Thyroid gland (tissue), 4 donors: ENCODE measurements at regions not wholly inside any gene's neighbourhood (a gene's known extent, or its start where the extent isn't known, plus 50 kb on each side); places are given as distances from the start of the nearest gene placed in this dataset.

ENCODE experiments used
- DNase-seq, 2 donors: peaks; one replicate each; pipeline ENCODE4 v3.0.0-alpha.2; 2019
- H3K27ac ChIP-seq, 3 donors: fragments of 200-600 bp; sonication (generic); 1 replicate in 2 of 3; 2 replicates in 1 of 3; pipeline ENCODE4 v1.5.1; 2016 to 2019; ENCODE audit warnings: mild to moderate bottlenecking in 1 of 3, moderate library complexity in 1 of 3
- H3K27me3 ChIP-seq: fragments of 200-600 bp; sonication (generic); one replicate; pipeline ENCODE4 v1.5.1; 2019
- H3K36me3 ChIP-seq, 2 donors: fragments of 200-600 bp; sonication (generic); one replicate each; pipeline ENCODE4 v1.5.1; 2016 to 2019
- H3K4me1 ChIP-seq, 2 donors: fragments of 200-600 bp; sonication (generic); one replicate each; pipeline ENCODE4 v1.5.1; 2017 to 2019
- H3K4me3 ChIP-seq, 3 donors: fragments of 200-600 bp; sonication (generic); replicated peaks in 1 of 3; 1 replicate in 2 of 3; 2 replicates in 1 of 3; pipeline ENCODE4 v1.5.1; 2016; ENCODE audit warnings: mild to moderate bottlenecking in 1 of 3
- H3K9me3 ChIP-seq: fragments of 200-600 bp; sonication (generic); one replicate; pipeline ENCODE4 v1.5.1; 2017
- POLR2A ChIP-seq, 2 donors: fragments of 450-650 bp; IDR thresholded peaks; one replicate each; pipeline ENCODE4 v1.6.1; 2017; ENCODE audit warnings: antibody characterized with exemption in 2 of 2, mild to moderate bottlenecking in 2 of 2, moderate library complexity in 1 of 2
- WGBS, 2 donors: methylation state at CpG; one replicate each; pipeline ENCODE4 v1.1.5; 2017; 5-methylcytosine and 5-hydroxymethylcytosine counted together
- intact Hi-C: fragments of 100-400 bp; cut with DNase I; formaldehyde crosslinking; loops from one replicate; pipeline ENCODE4 v1.15.1; 2023
- TF ChIP-seq, protein P1 (sequence below), 6 experiments: fragments of 200-600 bp in 3 of 6; fragments of 450-650 bp in 3 of 6; sonication (generic) in 3 of 6; IDR thresholded peaks; one replicate each; pipeline ENCODE4 v1.5.1; 2016 to 2019; ENCODE audit warnings: antibody characterized with exemption in 6 of 6, mild to moderate bottlenecking in 2 of 6, inconsistent platforms in 1 of 6, moderate library complexity in 1 of 6

DNA sequence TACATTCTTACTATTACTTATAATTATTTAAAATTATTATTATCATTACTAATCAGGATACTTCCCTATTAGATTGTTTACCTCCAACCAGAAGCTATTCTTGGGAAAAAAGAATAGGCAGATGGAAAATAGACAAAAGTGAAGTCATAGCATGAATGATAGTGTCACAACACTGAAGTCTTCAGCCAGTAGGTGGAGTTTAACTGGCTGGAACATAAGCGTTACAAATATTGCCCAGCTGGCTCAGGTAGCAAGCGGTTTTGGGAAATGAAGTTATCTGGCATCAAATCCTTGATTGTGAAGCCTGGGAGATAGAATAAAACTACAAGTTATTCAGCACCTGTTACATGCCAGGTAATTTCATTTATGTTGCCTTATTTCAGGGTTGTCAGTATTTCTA lies 762.9 kb downstream of the C12orf50 start:
- 78 to 80% methylated on average over 2 of the region's 2 CpGs for WGBS, 2 donors
- H3K4me1 ChIP-seq = no peaks in the 10 kb centered on the region
- H3K4me3 ChIP-seq = no peak overlapping the region
- no peaks in the 10 kb centered on the region for H3K9me3 ChIP-seq
- H3K36me3 ChIP-seq = no peaks in the 10 kb centered on the region
- no peak overlapping the region for H3K27ac ChIP-seq
- no peak for DNase-seq
- H3K27me3 ChIP-seq = no peaks in the 10 kb centered on the region
- intact Hi-C loops = no loop called here
- TF ChIP-seq, protein P1, sequence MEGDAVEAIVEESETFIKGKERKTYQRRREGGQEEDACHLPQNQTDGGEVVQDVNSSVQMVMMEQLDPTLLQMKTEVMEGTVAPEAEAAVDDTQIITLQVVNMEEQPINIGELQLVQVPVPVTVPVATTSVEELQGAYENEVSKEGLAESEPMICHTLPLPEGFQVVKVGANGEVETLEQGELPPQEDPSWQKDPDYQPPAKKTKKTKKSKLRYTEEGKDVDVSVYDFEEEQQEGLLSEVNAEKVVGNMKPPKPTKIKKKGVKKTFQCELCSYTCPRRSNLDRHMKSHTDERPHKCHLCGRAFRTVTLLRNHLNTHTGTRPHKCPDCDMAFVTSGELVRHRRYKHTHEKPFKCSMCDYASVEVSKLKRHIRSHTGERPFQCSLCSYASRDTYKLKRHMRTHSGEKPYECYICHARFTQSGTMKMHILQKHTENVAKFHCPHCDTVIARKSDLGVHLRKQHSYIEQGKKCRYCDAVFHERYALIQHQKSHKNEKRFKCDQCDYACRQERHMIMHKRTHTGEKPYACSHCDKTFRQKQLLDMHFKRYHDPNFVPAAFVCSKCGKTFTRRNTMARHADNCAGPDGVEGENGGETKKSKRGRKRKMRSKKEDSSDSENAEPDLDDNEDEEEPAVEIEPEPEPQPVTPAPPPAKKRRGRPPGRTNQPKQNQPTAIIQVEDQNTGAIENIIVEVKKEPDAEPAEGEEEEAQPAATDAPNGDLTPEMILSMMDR (IDR thresholded peaks at IDR 0.05) = no peak
- no peak for TF ChIP-seq POLR2A (IDR thresholded peaks at IDR 0.05)

DNA sequence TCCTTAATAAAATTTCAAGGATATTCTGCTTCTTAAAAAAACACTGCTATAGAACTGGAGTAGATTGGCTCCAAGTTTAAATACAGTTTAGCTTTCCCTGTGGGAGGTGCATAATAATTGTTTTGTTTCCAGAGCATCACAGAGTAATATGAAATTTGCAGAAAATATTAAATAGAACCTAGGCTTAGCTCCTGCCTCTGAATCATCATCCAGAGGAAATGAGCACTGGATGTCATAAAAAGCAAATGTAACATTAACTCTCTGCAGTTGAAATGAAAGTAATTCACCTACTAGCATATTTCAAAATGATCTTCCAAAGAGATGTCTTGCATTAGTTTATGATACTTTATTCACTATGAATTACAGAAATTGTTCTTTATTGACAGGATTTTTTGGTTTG lies 769.8 kb downstream of the C12orf50 start:
- H3K27ac ChIP-seq = no peak overlapping the region
- H3K4me3 ChIP-seq = no peak overlapping the region
- TF ChIP-seq POLR2A (IDR thresholded peaks at IDR 0.05) = no peak
- TF ChIP-seq, protein P1 (IDR thresholded peaks at IDR 0.05) = no peak
- intact Hi-C loops = no loop called here
- H3K36me3 ChIP-seq = no peaks in the 10 kb centered on the region
- H3K4me1 ChIP-seq = no peaks in the 10 kb centered on the region
- no peaks in the 10 kb centered on the region for H3K9me3 ChIP-seq
- H3K27me3 ChIP-seq = no peaks in the 10 kb centered on the region
- DNase-seq = no peak

DNA sequence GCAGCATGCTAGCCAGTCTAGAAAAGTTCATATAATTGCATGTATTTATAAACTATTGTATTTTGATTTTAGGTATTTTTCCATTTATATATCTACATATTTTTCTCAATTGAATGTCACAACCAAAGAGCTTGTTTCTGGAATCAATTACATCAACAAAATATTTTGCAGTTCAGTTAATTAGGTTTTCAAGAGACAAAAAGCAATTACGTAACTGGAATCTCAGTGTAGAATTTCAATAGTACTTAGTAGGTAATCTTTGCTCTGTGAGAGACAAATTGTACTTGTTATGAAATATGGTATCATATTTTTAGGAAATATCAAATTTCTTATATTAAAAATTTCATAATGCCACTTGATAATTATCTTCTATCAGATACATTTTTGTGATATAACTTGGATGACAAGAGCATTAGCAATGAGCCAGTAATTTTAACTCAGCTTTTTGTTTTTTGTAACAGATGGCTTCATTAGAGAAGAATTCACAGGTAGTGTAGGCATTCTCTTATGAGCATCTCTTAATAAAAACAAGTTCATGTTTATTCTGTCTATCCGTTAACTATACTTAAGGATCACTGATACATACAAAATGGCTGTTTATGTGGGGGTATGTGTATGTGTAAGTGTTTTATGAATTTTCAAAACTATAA lies 774.7 kb downstream of the C12orf50 start:
- no peak for TF ChIP-seq POLR2A (IDR thresholded peaks at IDR 0.05)
- TF ChIP-seq, protein P1 (IDR thresholded peaks at IDR 0.05) = no peak
- no peak for DNase-seq
- H3K27ac ChIP-seq = no peak overlapping the region
- no peaks in the 10 kb centered on the region for H3K4me1 ChIP-seq
- intact Hi-C loops = no loop called here
- H3K36me3 ChIP-seq = no peaks in the 10 kb centered on the region
- H3K4me3 ChIP-seq = no peak overlapping the region
- no peaks in the 10 kb centered on the region for H3K9me3 ChIP-seq
- 91 to 95% methylated on average over 2 of the region's 2 CpGs for WGBS, 2 donors
- H3K27me3 ChIP-seq = no peaks in the 10 kb centered on the region

DNA sequence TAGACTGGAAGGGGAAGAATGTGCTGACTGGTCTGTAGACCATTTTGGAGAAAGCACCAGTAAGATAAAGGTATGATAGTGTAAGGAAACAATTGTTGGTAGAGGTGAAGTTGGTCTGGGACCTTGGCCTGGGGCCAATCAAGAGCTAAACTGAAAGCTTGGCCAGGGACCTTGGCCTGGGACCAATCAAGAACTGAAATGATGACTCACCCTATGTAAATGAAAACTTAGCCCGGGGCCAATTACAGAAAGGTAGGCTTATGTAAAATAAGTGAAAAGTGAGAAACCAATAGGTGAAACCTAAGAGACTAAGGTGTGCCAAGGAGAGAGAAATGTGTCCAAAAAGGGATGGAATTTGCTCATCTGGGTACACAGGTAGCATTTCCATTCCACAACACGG lies 776.0 kb downstream of the C12orf50 start:
- Histone ChIP-seq H3K27ac (no peak overlapping the region), H3K36me3 (no peaks in the 10 kb centered on the region), H3K9me3 (no peaks in the 10 kb centered on the region), H3K4me1 (no peaks in the 10 kb centered on the region), H3K4me3 (no peak overlapping the region), H3K27me3 (no peaks in the 10 kb centered on the region)
- WGBS, 2 donors = 83 to 86% methylated on average over 2 of the region's 2 CpGs
- intact Hi-C loops = no loop called here
- no peak for TF ChIP-seq POLR2A (IDR thresholded peaks at IDR 0.05)
- TF ChIP-seq, protein P1 (IDR thresholded peaks at IDR 0.05) = no peak
- DNase-seq = no peak

DNA sequence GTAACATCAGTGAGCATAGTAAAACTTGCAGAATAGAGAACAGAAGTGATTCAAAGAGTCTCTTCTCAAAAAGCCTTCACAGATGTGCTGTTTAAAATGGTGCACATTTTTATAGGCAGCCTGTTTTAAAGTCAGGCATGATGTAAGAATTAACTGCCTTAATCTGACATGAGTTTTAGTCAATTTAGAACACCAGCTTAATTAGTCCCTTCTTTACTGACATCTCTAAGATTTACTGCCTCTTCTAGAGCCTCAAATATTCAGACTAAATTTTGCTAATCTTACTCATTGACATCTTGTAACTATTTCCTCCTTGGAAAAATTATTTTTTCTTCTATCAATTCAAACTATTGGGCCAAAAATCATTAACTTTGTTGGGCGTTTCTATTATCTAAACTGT lies 782.5 kb downstream of the C12orf50 start:
- no peak for DNase-seq
- Histone ChIP-seq H3K36me3 (no peaks in the 10 kb centered on the region), H3K9me3 (no peaks in the 10 kb centered on the region), H3K4me1 (no peaks in the 10 kb centered on the region), H3K27me3 (no peaks in the 10 kb centered on the region), H3K4me3 (no peak overlapping the region), H3K27ac (no peak overlapping the region)
- intact Hi-C loops = no loop called here
- TF ChIP-seq, protein P1 (IDR thresholded peaks at IDR 0.05) = no peak
- TF ChIP-seq POLR2A (IDR thresholded peaks at IDR 0.05) = no peak
- 86 to 87% methylated on average over 1 of the region's 1 CpG for WGBS, 2 donors
